H1 (cell line): ENCODE measurements at regions not wholly inside any gene's neighbourhood (a gene's known extent, or its start where the extent isn't known, plus 50 kb on each side); places are given as distances from the start of the nearest gene placed in this dataset.

Experiments
- CTCF ChIA-PET: fragments of 300-600 bp; sonication (Branson Sonifier 250); formaldehyde crosslinking; loops from one replicate; lab custom pipeline; 2021; ENCODE audit not compliant: partially characterized antibody; lab: Charles Lee
- POLR2A ChIA-PET: fragments of 300-600 bp; sonication (Branson Sonifier 250); formaldehyde crosslinking; loops from one replicate; lab custom pipeline; 2021; ENCODE audit warnings: inconsistent platforms; ENCODE audit not compliant: partially characterized antibody; lab: Charles Lee
- DNase-seq, 2 experiments: peaks; one replicate each; pipeline versions ENCODE4 v3.0.0 to v3.0.0-alpha.2; 2010 to 2022; ENCODE audit warnings: low spot score in 2 of 2, low read depth in 1 of 2, mixed read lengths in 1 of 2
- FAIRE-seq: peaks from 2 replicates; lab custom pipeline; 2011; peaks lifted over from hg19 to GRCh38; lab: Jason Lieb, UNC
- H2AFZ ChIP-seq: 2 replicates; pipeline ENCODE4 v1.8.1; 2012; ENCODE audit warnings: low read length, inconsistent platforms
- H2AK5ac ChIP-seq: 2 replicates; pipeline ENCODE4 v1.6.1; 2013; ENCODE audit warnings: low read depth, low read length
- H2BK120ac ChIP-seq: replicated peaks from 2 replicates; pipeline ENCODE3; 2013; ENCODE audit warnings: low read depth, low read length, inconsistent platforms
- H2BK12ac ChIP-seq: 2 replicates; pipeline ENCODE4 v1.6.1; 2013; ENCODE audit warnings: low read depth, low read length
- H2BK15ac ChIP-seq: 2 replicates; pipeline ENCODE4 v1.6.1; 2013; ENCODE audit warnings: low read length
- H2BK20ac ChIP-seq: 2 replicates; pipeline ENCODE4 v1.6.1; 2013; ENCODE audit warnings: low read length
- H2BK5ac ChIP-seq: 2 replicates; pipeline ENCODE4 v1.6.1; 2013; ENCODE audit warnings: low read depth, low read length
- H3K14ac ChIP-seq: 2 replicates; pipeline ENCODE4 v1.6.1; 2013; ENCODE audit warnings: inconsistent platforms; ENCODE audit not compliant: insufficient read length
- H3K18ac ChIP-seq: 2 replicates; pipeline ENCODE4 v1.6.1; 2013; ENCODE audit warnings: low read length; ENCODE audit errors: extremely low read depth
- H3K23ac ChIP-seq: 2 replicates; pipeline ENCODE4 v1.6.1; 2013; ENCODE audit warnings: inconsistent platforms; ENCODE audit not compliant: insufficient read length
- H3K23me2 ChIP-seq: 2 replicates; pipeline ENCODE4 v1.6.1; 2013; ENCODE audit warnings: low read depth, low read length
- H3K27ac ChIP-seq: 2 replicates; pipeline ENCODE4 v1.6.1; 2011; ENCODE audit warnings: low read depth, low read length, inconsistent platforms
- H3K27me3 ChIP-seq, 4 experiments: replicated peaks in 1 of 4; 1 replicate in 1 of 4; 2 replicates in 3 of 4; pipeline versions ENCODE4 v1.6.1 to v1.8.1; 2011 to 2013; ENCODE audit warnings: low read length in 3 of 4, mild to moderate bottlenecking in 3 of 4, inconsistent platforms in 2 of 4, mixed read lengths in 2 of 4, moderate library complexity in 1 of 4; ENCODE audit not compliant: control insufficient read depth in 3 of 4, insufficient read depth in 3 of 4; ENCODE audit errors: extremely low read depth in 1 of 4
- H3K36me3 ChIP-seq, 4 experiments: 2 replicates each; pipeline versions ENCODE4 v1.6.1 to v1.8.1; 2011 to 2013; ENCODE audit warnings: mild to moderate bottlenecking in 4 of 4, low read length in 3 of 4, moderate library complexity in 2 of 4, control low read depth in 1 of 4, inconsistent platforms in 1 of 4; ENCODE audit not compliant: insufficient read depth in 4 of 4, control insufficient read depth in 2 of 4
- H3K4ac ChIP-seq: replicated peaks from 2 replicates; pipeline ENCODE3; 2013; ENCODE audit warnings: low read length, low read depth, mixed read lengths, inconsistent platforms; ENCODE audit not compliant: insufficient read length
- H3K4me1 ChIP-seq, 4 experiments: replicated peaks in 1 of 4; 1 replicate in 1 of 4; 2 replicates in 3 of 4; pipeline versions ENCODE4 v1.6.1 to v1.8.1; 2011 to 2013; ENCODE audit warnings: low read length in 3 of 4, inconsistent platforms in 2 of 4, mixed read lengths in 1 of 4; ENCODE audit not compliant: insufficient read depth in 4 of 4, control insufficient read depth in 3 of 4
- H3K4me2 ChIP-seq, 2 experiments: 2 replicates each; pipeline versions ENCODE4 v1.6.1 to v1.8.1; 2011 to 2013; ENCODE audit warnings: low read depth in 2 of 2, low read length in 2 of 2, control low read depth in 1 of 2, inconsistent platforms in 1 of 2, mild to moderate bottlenecking in 1 of 2; ENCODE audit not compliant: insufficient read depth in 1 of 2
- H3K4me3 ChIP-seq, 4 experiments: fragments of 200-600, 300-600 bp in 1 of 4; sonication (generic), shearing (Covaris generic), sonication (Bioruptor Twin) in 1 of 4; 2 replicates each; pipeline versions ENCODE4 v1.5.1 to v1.8.1; 2011 to 2016; ENCODE audit warnings: low read length in 4 of 4, low read depth in 3 of 4, control low read depth in 2 of 4, inconsistent platforms in 2 of 4, mild to moderate bottlenecking in 2 of 4, mixed read lengths in 1 of 4, moderate library complexity in 1 of 4; ENCODE audit not compliant: insufficient read depth in 2 of 4; ENCODE audit errors: extremely low read depth in 1 of 4
- H3K56ac ChIP-seq: replicated peaks from 2 replicates; pipeline ENCODE3; 2013; ENCODE audit warnings: low read depth, mild to moderate bottlenecking, mixed read lengths, low read length, inconsistent platforms; ENCODE audit not compliant: insufficient read length
- H3K79me1 ChIP-seq: 2 replicates; pipeline ENCODE4 v1.6.1; 2013; ENCODE audit warnings: low read depth, low read length, control low read depth
- H3K79me2 ChIP-seq, 2 experiments: 2 replicates each; pipeline versions ENCODE4 v1.6.1 to v1.8.1; 2012 to 2013; ENCODE audit warnings: low read length in 2 of 2, mild to moderate bottlenecking in 2 of 2, inconsistent platforms in 1 of 2; ENCODE audit not compliant: insufficient read depth in 2 of 2, control insufficient read depth in 1 of 2
- H3K9ac ChIP-seq, 4 experiments: replicated peaks in 1 of 4; 1 replicate in 1 of 4; 2 replicates in 3 of 4; pipeline versions ENCODE4 v1.6.1 to v1.8.1; 2011 to 2013; ENCODE audit warnings: low read depth in 3 of 4, low read length in 3 of 4, control low read depth in 2 of 4, mild to moderate bottlenecking in 2 of 4, moderate library complexity in 2 of 4, inconsistent platforms in 1 of 4; ENCODE audit errors: extremely low read depth in 1 of 4
- H3K9me3 ChIP-seq, 2 experiments: 2 replicates each; pipeline versions ENCODE4 v1.6.1 to v1.8.1; 2012 to 2013; ENCODE audit warnings: mild to moderate bottlenecking in 2 of 2, moderate library complexity in 2 of 2, control low read depth in 1 of 2, inconsistent platforms in 1 of 2, low read depth in 1 of 2, low read length in 1 of 2, mixed read lengths in 1 of 2; ENCODE audit not compliant: insufficient read depth in 2 of 2
- H4K20me1 ChIP-seq, 2 experiments: replicated peaks in 1 of 2; 2 replicates each; pipeline versions ENCODE3 to v1.8.1; 2011 to 2013; ENCODE audit warnings: inconsistent platforms in 2 of 2, low read length in 2 of 2, mild to moderate bottlenecking in 1 of 2; ENCODE audit not compliant: insufficient read depth in 2 of 2, control insufficient read depth in 1 of 2
- H4K5ac ChIP-seq: 2 replicates; pipeline ENCODE4 v1.6.1; 2013; ENCODE audit warnings: low read length, low read depth, mixed read lengths, inconsistent platforms; ENCODE audit not compliant: insufficient read length
- H4K8ac ChIP-seq: 2 replicates; pipeline ENCODE4 v1.8.0; 2013; ENCODE audit warnings: mild to moderate bottlenecking, moderate library complexity, low read length, inconsistent platforms; ENCODE audit not compliant: insufficient read depth; ENCODE audit errors: extremely low read depth
- H4K91ac ChIP-seq: replicated peaks from 2 replicates; pipeline ENCODE3; 2013; ENCODE audit warnings: low read length, mixed read lengths, inconsistent platforms; ENCODE audit not compliant: insufficient read length
- CHD2 ChIP-seq: IDR thresholded peaks from 2 replicates; pipeline ENCODE4 v1.6.1; 2012; ENCODE audit warnings: low read length, improper control_type of control experiment
- GABPA ChIP-seq: IDR thresholded peaks from 2 replicates; pipeline ENCODE4 v1.6.1; 2011; ENCODE audit warnings: mild to moderate bottlenecking, low read length, moderate library complexity, borderline replicate concordance; ENCODE audit not compliant: insufficient read depth
- HDAC6 ChIP-seq: IDR thresholded peaks from one replicate; pipeline ENCODE4 v1.7.1; 2012; ENCODE audit warnings: low read depth, mild to moderate bottlenecking, inconsistent platforms, low read length, moderate library complexity
- JUN ChIP-seq: IDR thresholded peaks from 2 replicates; pipeline ENCODE4 v1.6.1; 2011; ENCODE audit warnings: low read depth, mild to moderate bottlenecking, improper control_type of control experiment, low read length
- RBBP5 ChIP-seq: IDR thresholded peaks from 2 replicates; pipeline ENCODE4 v1.7.1; 2012; ENCODE audit warnings: low read depth, mild to moderate bottlenecking, inconsistent platforms, low read length, moderate library complexity, borderline replicate concordance
- RNF2 ChIP-seq: fragments of 200-900, 300-1000 bp; sonication (generic); IDR thresholded peaks from 2 replicates; pipeline ENCODE4 v1.7.1; 2016; ENCODE audit warnings: borderline replicate concordance, low read depth, mild to moderate bottlenecking, antibody characterized with exemption, low read length; ENCODE audit not compliant: poor library complexity, severe bottlenecking; ENCODE audit errors: missing control alignments
- SIX5 ChIP-seq: IDR thresholded peaks from 2 replicates; pipeline ENCODE4 v1.6.1; 2011; ENCODE audit warnings: mild to moderate bottlenecking, low read depth, low read length
- SRF ChIP-seq: IDR thresholded peaks from 2 replicates; pipeline ENCODE4 v1.6.1; 2011; ENCODE audit warnings: mild to moderate bottlenecking, low read depth, low read length, moderate library complexity
- SUZ12 ChIP-seq: fragments of 200-600 bp; sonication (generic); IDR thresholded peaks from 2 replicates; pipeline ENCODE4 v1.6.1; 2012; ENCODE audit warnings: mild to moderate bottlenecking, inconsistent platforms, low read length, moderate library complexity, mixed read lengths
- TCF12 ChIP-seq: IDR thresholded peaks from 2 replicates; pipeline ENCODE4 v1.6.1; 2011; ENCODE audit warnings: low read depth, mild to moderate bottlenecking, low read length
- TEAD4 ChIP-seq: IDR thresholded peaks from 2 replicates; pipeline ENCODE4 v1.6.1; 2012; ENCODE audit warnings: low read depth, low read length, inconsistent platforms, mixed read lengths
- YY1 ChIP-seq: IDR thresholded peaks from 2 replicates; pipeline ENCODE4 v1.6.1; 2011; ENCODE audit warnings: low read depth, mild to moderate bottlenecking, low read length
- WGBS, 2 experiments: shearing (Covaris generic) in 1 of 2; methylation state at CpG; one replicate each; pipeline versions ENCODE4 v1.1.6 to v1.1.7; 2013 to 2015; ENCODE audit warnings: low lambda C conversion rate in 2 of 2, mixed read lengths in 2 of 2, inconsistent platforms in 1 of 2, low coverage in 1 of 2, missing lambda C conversion rate in 1 of 2; ENCODE audit not compliant: insufficient replicate concordance in 2 of 2, insufficient coverage in 1 of 2, insufficient read length in 1 of 2; ENCODE audit errors: extremely low coverage in 1 of 2, missing lambda C conversion rate in 1 of 2; 5-methylcytosine and 5-hydroxymethylcytosine counted together

GRCh38 chr6:15779726-15780125 is 116.9 kb upstream of the DTNBP1 start:
- CTCF ChIA-PET, result interaction anchor here (0.9 to 2.1 kb wide), 4 partner anchors 13 to 403 kb away, joined by 3 to 10 read pairs (median 4); no protein-coding TSS in a partner anchor
- H2AFZ ChIP-seq, result no peak overlapping the region
- no peak overlapping the region for H3K4me3 ChIP-seq
- H3K9me3 ChIP-seq, result no peaks in the 10 kb centered on the region
- no peaks in the 10 kb centered on the region for H3K36me3 ChIP-seq
- no peak for TF ChIP-seq JUN
- TF ChIP-seq CHD2, result no peak
- TF ChIP-seq SIX5, result no peak
- no peak for TF ChIP-seq GABPA
- no peak for TF ChIP-seq HDAC6
- TF ChIP-seq TCF12, result no peak
- no peak for TF ChIP-seq SRF
- no peak for TF ChIP-seq RBBP5
- no peak for TF ChIP-seq YY1
- no peak for TF ChIP-seq RNF2
- no peak for TF ChIP-seq TEAD4
- no peak for TF ChIP-seq SUZ12
- no peak overlapping the region for H3K56ac ChIP-seq
- POLR2A ChIA-PET, result no interaction called here
- no peak overlapping the region for H3K4ac ChIP-seq
- H2BK5ac ChIP-seq, result no peak overlapping the region
- no peak overlapping the region for H3K4me2 ChIP-seq
- no peaks in the 10 kb centered on the region for H4K20me1 ChIP-seq
- FAIRE-seq (no peak), DNase-seq (no peak)
- no peak overlapping the region for H4K5ac ChIP-seq
- H3K23ac ChIP-seq, result no peak overlapping the region
- no peak overlapping the region for H2BK12ac ChIP-seq
- no peak overlapping the region for H3K14ac ChIP-seq
- no peak overlapping the region for H4K8ac ChIP-seq
- no peak overlapping the region for H2BK120ac ChIP-seq
- H3K27me3 ChIP-seq, result peaks cover 0 to 1% (median 0%) of the 10 kb centered on the region in 4 experiments; a peak in 1 of 7 replicates
- no peak overlapping the region for H4K91ac ChIP-seq
- H3K79me2 ChIP-seq, result no peaks in the 10 kb centered on the region
- H3K23me2 ChIP-seq, result no peaks in the 10 kb centered on the region
- WGBS, 2 experiments, result 81% methylated on average over 3 of the region's 3 CpGs; no CpG with 5 or more reads in 1 of the 2 experiments
- H3K18ac ChIP-seq, result no peak overlapping the region
- H3K27ac ChIP-seq, result no peak overlapping the region
- H2BK15ac ChIP-seq, result no peak overlapping the region
- H3K79me1 ChIP-seq, result no peaks in the 10 kb centered on the region
- no peak overlapping the region for H3K9ac ChIP-seq
- H2AK5ac ChIP-seq, result no peak overlapping the region
- no peaks in the 10 kb centered on the region for H3K4me1 ChIP-seq
- H2BK20ac ChIP-seq, result no peak overlapping the region
